AG09309 (cell line): ENCODE measurements at regions not wholly inside any gene's neighbourhood (a gene's known extent, or its start where the extent isn't known, plus 50 kb on each side); places are given as distances from the start of the nearest gene placed in this dataset.

Source experiments
- DNase-seq: peaks from one replicate; pipeline ENCODE4 v3.0.0-alpha.2; 2010; ENCODE audit warnings: low read depth
- H3K4me3 ChIP-seq: 2 replicates; pipeline ENCODE4 v1.5.1; 2011; ENCODE audit warnings: mild to moderate bottlenecking, low read depth, low read length, moderate library complexity; ENCODE audit not compliant: control insufficient read depth
- TF ChIP-seq, protein P1 (sequence below): IDR thresholded peaks from 2 replicates; pipeline ENCODE4 v1.5.1; 2011; ENCODE audit warnings: mild to moderate bottlenecking, low read depth, low read length, inconsistent platforms; ENCODE audit not compliant: insufficient read depth, control insufficient read depth; ENCODE audit errors: missing control alignments

DNA sequence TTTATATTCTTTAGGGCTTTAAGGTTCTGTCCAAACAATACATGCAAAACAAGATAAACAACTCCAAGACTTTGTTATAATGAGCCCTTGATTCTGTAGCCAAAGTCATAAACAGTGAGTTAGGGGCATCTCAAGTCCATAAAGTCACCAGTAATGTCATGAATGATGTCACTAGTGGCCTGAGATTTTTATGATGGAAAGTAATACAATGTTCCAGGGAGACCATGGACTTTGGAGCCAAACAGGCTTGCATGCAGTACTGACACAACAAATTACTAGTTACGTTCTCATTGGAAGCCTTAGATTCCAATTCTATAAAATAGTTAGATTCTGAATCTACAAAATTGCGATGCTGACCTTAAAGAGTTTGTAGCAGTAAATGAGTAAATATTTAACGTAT lies 280.0 kb downstream of the HINT1 start:
- TF ChIP-seq, protein P1, sequence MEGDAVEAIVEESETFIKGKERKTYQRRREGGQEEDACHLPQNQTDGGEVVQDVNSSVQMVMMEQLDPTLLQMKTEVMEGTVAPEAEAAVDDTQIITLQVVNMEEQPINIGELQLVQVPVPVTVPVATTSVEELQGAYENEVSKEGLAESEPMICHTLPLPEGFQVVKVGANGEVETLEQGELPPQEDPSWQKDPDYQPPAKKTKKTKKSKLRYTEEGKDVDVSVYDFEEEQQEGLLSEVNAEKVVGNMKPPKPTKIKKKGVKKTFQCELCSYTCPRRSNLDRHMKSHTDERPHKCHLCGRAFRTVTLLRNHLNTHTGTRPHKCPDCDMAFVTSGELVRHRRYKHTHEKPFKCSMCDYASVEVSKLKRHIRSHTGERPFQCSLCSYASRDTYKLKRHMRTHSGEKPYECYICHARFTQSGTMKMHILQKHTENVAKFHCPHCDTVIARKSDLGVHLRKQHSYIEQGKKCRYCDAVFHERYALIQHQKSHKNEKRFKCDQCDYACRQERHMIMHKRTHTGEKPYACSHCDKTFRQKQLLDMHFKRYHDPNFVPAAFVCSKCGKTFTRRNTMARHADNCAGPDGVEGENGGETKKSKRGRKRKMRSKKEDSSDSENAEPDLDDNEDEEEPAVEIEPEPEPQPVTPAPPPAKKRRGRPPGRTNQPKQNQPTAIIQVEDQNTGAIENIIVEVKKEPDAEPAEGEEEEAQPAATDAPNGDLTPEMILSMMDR: no peak
- no peak for DNase-seq
- H3K4me3 ChIP-seq: no peak overlapping the region

DNA sequence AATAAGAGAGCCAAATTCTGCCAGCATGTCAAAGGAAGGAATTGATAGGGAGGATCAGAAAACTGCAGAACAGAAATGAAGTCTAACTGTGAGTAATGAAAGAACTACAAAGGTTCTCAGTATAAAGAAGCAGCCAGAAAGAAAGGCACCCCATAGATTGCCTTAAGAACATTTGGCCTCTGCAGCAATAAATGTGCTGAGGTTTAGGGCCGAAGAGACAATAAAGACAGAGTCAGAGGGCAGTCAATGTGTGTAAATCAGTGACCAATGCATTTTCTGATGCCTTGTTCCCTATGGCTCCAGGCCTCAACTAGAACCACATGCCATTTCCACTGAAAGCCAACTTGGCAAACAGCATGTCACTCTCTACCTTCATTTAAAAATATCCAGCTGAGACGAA lies 281.0 kb downstream of the HINT1 start:
- TF ChIP-seq, protein P1: no peak

DNA sequence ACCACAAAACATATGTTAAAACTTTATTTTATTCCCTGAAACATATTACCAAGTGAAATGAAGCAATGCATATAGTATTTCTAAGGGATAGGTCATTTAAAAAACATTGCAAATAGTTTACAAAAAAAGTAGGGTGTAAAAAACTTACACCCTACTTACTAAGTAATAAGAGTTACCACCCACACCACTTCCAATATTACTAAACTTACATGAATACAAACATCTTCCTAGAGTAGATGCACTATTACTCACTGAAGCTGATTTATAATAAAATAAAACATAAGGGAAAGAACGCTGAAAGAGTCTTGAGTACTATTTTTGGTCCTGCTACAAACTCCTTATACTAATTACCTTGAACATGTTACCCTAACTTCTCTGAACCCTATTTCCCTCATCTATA lies 289.4 kb downstream of the HINT1 start:
- H3K4me3 ChIP-seq: no peak overlapping the region

More for the DNA sequence above, 281.0 kb downstream of the HINT1 start:
- no peak overlapping the region for H3K4me3 ChIP-seq
- DNase-seq: no peak

DNA sequence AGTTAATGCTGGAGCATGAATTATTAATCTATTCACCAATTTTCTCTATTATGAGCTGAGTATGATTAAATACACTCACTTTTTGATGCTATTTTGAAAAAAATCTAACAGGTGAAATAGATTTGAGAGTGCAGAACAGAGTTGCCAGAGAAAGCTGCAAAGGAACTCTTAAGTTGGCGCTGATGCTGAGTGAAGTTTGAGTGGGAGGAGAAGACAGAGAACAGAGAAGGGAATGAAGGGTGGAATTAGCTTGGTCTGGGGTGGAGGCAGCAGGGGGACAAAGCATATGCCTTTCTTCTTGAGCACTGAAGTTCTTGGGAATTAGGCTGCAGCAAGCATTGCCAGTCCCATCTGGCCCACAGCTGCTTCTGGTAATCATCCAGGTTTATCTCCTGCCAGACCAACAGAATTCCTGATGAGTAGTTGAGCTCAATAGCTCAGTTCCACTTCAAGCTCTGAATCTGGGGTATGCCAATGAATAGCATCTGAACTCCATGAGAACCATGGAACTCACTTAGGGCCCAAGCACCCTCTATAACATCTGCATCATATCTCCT lies 290.1 kb downstream of the HINT1 start:
- DNase-seq: no peak
- TF ChIP-seq, protein P1: no peak
- H3K4me3 ChIP-seq: no peak overlapping the region

More for the DNA sequence above, 289.4 kb downstream of the HINT1 start:
- TF ChIP-seq, protein P1: no peak
- no peak for DNase-seq

DNA sequence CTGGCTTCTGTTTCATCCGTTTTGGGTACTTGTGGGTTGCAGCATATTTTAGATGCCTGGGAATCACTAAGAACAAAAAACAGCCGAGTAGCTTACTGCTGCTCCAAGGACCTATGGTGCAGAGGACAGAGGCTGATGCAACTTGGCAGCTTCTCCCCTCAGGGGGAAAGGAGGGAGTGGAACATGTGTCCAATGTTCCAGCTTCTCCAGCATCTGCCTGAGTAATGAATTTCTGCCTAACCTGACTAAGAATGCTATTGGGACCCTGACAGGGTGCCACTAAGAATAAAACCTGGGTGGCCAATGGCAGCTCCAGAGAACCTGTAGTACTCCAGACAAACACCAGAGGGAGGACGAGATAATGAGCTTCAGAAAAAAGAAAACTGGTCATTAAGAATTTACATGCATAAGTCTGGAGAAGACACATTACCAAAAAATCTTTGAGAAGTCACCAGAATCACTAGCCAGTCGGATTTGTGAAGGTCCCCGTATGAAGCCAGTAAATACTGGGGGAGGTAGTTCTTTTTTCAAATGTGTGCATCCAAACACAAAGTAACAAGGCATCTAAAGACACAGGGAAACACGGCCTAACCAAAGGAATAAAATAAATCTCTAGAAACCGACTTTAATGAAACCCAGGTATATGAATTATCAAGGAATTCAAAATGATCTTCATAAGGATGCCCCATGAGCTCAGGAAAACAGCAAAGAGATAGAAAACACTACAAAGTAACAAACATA lies 293.5 kb downstream of the HINT1 start:
- DNase-seq: peak; percentile 28
- TF ChIP-seq, protein P1: peak; percentile 65

DNA sequence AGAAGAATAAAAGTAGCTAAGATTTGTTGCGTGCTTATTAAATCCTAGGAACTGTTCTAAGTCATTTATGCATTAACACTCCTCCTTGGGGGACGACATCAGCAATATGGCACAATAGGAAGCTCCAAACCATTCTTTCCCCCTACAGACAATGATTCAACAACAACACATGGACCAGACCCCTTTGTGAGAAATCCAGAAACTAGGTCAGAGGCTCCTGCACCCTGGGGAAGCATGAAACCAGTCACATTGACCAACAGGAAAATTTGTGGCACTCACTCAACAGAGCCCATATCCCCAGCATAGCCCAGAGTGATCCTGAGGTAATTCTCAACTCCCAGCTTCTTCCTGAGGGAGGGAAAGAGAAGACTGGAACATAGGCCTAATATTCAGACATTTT lies 294.4 kb downstream of the HINT1 start:
- TF ChIP-seq, protein P1: no peak
- H3K4me3 ChIP-seq: no peak overlapping the region
- no peak for DNase-seq

More for the DNA sequence above, 293.5 kb downstream of the HINT1 start:
- H3K4me3 ChIP-seq: no peak overlapping the region
